GM18873 (cell line): ENCODE measurements at regions not wholly inside any gene's neighbourhood (a gene's known extent, or its start where the extent isn't known, plus 50 kb on each side); places are given as distances from the start of the nearest gene placed in this dataset.
"Not testable (repeated sequence)": the region's sequence is repeated elsewhere in the genome, so short reads cannot be mapped to it uniquely, and the experiment has no call there.

Source experiments
- ATAC-seq: cut with Tn5 transposase; IDR thresholded peaks from one replicate; pipeline ENCODE4 v1.9.1; 2021; ENCODE audit warnings: mild to moderate bottlenecking, moderate library complexity, moderate number of reproducible peaks; ENCODE audit not compliant: unreplicated experiment, low FRiP score

GRCh38 chr22:22714600-22715335 is 70.4 kb downstream of the GGTLC2 start:
- no peak for ATAC-seq

DNA sequence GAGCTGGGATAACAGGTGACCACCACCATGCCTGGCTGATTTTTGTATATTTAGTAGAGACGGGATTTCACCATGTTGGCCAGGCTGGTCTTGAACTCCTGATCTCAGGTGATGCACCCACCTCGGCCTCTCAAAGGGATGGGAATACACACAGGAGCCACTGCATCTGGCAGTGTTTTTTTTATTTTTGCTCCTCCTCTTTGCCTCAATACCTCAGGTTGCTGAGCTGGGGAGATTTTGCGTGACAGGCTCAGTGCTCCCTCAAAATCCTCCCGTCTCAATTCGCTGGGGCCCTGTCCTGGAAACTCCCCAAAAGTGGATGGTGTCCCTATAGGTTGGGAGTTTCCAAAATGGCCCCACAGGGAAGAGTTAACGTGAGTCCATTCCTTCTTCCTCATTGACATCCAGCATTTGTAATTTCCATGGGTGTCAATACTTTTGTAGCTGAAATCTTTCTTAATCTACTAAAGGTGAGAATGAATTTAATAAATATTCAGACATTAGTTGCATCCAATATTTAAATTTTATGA is 71.8 kb downstream of the GGTLC2 start:
- no peak for ATAC-seq

- ATAC-seq: no peak
Measured at GRCh38 chr22:22717664-22718063, 73.2 kb downstream of the GGTLC2 start.

- no peak for ATAC-seq
Measured at GRCh38 chr22:22720201-22720723, 75.8 kb downstream of the GGTLC2 start.

DNA sequence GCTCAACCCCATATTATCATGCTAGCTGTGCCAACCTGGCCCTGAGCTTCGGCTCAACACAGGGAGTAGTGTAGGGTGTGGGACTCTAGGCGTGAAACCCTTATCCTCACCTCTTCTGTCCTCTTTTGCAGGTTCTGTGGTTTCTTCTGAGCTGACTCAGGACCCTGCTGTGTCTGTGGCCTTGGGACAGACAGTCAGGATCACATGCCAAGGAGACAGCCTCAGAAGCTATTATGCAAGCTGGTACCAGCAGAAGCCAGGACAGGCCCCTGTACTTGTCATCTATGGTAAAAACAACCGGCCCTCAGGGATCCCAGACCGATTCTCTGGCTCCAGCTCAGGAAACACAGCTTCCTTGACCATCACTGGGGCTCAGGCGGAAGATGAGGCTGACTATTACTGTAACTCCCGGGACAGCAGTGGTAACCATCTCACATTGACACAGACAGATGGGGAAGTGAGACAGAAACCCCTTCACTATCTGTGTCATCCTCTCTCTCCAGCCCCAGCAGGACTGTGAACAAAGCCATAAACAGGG is 76.4 kb downstream of the GGTLC2 start:
- no peak for ATAC-seq

GRCh38 chr22:22721681-22722354 is 77.4 kb downstream of the GGTLC2 start:
- ATAC-seq: no peak

DNA sequence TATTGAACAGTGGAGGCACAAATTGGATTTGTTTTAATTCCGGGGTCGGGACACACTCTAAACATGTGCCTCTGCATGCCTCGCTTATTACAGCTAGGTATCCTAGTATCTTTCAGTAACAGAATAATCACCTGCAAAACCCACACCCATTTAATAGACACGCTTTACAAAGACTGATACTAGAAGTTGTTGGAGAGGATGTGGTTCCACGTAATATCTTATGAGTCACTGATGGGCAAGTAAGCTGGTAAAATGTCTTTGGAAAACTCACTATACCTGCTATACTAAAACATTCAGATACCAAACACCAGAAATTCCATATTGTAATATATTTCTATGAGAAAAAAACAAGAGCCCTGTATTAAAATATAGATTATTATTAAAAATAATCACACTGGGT is 84.0 kb downstream of the GGTLC2 start:
- no peak for ATAC-seq

DNA sequence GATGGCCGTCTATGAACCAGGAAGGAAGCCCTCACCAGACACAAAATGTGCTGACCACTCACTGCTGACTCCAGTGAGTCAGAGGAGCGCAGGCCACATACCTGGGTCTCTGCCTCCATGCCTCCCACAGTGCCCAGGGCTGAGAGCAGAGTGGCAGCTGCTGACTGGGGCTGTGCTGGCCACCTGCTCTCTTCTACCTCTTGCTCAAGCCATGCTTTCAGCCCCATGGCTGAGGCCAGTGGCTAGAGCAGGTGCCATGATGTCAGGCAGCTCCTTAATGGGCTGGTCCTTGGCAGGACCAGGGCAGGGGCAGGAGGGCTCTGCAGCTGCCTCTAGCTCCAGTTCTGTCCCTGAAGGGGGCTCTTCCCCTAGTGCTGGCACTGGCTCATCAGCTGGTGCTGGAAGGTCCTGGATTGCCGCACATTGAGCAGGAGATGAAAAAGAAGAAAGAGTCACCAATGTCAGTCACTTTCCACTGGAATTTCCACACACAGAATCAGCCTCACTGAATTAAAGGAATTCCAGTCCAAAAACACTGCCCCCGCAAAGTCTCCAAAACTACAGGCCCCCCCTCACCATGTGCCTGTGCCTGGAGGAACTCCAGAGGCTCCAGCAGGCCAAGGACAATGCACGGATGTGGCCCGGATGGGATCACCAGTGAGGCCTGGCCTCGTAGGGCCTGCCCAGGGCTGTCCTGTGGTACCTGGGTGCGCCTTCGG is 86.4 kb downstream of the GGTLC2 start:
- no peak for ATAC-seq

- ATAC-seq: no peak
Measured at GRCh38 chr22:22731374-22731676, 86.9 kb downstream of the GGTLC2 start.

DNA sequence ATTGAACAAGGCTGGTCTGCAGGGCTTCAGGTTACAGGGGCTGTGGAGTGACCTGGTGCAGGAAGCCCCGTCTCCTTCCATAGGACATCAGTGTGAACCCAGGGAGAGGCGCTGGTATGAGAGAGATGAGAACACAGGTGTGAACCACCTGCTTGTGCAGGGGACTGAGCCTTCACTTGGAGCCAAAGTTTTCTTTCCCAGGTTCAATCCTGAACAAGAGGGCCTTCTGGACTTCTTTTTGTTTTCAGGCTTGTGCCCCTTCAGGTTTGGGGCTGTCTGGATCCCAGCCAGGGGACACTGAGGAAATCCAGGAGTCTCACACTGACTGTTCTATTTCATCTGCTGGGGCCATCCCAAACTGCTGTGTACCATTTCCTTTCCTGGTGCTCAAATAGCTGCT is 88.6 kb downstream of the GGTLC2 start:
- not testable (repeated sequence) for ATAC-seq

DNA sequence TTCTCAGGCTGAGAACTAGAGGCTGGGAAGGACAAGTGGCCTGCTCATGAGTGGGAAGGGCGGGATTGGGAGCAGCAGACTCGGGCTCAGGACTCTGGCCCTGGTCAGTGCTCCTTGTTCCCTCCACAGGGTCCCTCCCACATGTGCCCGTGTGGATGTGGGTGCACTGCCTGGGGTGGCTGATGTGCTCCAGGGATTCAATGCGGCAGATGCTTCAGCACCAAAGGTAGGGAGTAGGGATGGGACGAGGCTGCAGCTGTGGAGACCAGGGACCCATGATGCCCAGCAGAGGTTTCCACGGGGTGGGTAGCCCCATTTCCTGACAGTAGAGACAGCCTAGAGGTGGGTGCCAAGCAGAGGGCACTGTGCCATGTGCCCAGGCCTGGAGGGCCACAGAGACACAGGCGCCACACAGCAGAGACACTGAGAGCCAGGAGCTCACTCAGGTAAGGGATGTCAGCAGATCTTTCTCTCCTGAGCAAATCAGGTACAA is 89.5 kb downstream of the GGTLC2 start:
- ATAC-seq: no peak

DNA sequence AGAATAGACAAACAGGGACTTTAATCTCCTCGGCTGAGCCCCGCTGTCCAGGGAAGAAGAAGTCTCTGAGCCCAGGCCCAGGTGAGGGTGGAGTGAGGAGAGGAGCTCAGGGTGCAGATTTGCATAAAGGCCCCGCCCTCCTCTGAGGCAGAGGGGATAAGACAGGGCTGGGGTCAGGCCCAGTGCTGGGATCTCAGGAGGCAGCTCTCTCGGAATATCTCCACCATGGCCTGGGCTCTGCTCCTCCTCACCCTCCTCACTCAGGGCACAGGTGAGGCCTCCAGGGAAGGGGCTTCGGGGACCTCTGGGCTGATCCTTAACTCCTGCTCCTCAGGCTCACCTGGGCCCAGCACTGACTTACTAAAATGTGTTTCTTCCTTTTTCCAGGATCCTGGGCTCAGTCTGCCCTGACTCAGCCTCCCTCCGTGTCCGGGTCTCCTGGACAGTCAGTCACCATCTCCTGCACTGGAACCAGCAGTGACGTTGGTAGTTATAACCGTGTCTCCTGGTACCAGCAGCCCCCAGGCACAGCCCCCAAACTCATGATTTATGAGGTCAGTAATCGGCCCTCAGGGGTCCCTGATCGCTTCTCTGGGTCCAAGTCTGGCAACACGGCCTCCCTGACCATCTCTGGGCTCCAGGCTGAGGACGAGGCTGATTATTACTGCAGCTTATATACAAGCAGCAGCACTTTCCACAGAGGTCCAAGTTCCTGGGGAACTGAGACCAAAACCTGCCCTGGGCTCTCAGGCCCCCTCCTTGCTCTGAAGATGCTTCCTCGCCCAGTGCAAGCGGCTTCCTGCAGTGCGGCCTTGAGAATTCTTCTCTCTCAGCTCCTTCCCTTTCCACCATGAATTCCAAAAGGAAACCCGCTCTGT is 90.2 kb downstream of the GGTLC2 start:
- ATAC-seq: not testable (repeated sequence)

DNA sequence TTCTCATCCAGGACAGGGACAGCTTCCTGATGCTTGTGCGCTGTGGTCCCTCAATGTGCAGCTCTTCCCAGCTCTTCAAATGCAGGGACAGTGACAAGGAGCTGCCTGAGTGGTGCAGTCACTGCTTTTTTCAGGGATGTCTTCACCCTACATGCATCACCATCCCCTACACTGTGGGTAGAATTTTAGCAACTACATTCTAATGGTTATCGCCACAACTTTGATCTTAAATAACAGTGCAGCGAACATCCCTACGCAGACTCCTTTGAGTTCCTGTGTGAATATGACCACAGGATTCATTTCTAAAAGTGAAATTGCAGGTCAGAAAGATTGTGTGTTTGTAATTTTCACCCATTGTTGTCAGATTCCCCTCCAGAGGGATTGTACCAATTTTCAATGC is 90.9 kb downstream of the GGTLC2 start:
- ATAC-seq: not testable (repeated sequence)

DNA sequence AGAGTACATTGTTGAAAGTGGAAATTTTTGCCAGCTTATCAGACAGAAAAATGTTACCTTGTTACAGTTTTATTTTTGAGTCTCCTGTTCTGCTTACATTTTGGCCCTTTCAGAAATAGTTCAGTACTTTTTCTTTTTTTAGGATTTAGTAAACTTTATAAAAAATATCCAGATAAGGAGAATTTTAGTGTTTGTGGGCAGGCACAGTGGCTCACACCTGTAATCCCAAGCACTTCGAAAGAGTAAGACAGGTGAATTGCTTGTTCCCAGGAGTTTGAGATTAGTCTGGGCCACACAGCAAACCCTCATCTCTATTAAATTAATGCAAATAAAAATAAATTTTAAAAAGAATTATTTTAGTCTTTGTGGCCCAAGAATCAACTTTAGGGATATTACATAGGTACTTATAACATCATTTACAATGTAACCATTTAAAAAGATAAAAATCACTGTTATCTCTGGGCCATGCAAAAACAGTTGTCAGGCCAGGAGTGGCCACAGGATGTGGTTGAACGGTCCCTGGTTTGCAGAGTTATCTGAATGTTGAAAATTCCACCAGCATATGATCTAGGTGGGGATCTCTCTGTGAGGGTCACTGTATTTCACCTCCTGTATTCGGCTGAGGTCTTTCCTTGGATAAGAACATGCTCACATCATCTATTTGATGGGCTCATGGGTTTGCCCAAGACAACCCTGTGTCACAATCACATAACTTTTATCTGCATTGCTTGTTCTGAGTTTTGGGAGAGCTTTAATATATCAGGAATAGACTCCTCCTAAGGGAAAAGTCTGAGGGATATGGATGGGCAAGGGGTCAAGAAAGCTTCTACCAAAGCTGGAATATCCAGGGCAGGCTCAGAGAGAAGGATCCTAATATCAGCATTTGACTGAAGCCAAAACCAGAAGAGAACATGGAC is 91.5 kb downstream of the GGTLC2 start:
- no peak for ATAC-seq

GRCh38 chr22:22737590-22737989 is 93.2 kb downstream of the GGTLC2 start:
- no peak for ATAC-seq

- no peak for ATAC-seq
Measured at GRCh38 chr22:22738959-22739585, 94.7 kb downstream of the GGTLC2 start.

GRCh38 chr22:22740560-22741276 is 96.3 kb downstream of the GGTLC2 start:
- ATAC-seq: no peak

- ATAC-seq: no peak
Measured at GRCh38 chr22:22741843-22742242, 97.4 kb downstream of the GGTLC2 start.
